ENCODE measurements at regions not wholly inside any gene's neighbourhood (a gene's known extent, or its start where the extent isn't known, plus 50 kb on each side); places are given as distances from the start of the nearest gene placed in this dataset.

DNA sequence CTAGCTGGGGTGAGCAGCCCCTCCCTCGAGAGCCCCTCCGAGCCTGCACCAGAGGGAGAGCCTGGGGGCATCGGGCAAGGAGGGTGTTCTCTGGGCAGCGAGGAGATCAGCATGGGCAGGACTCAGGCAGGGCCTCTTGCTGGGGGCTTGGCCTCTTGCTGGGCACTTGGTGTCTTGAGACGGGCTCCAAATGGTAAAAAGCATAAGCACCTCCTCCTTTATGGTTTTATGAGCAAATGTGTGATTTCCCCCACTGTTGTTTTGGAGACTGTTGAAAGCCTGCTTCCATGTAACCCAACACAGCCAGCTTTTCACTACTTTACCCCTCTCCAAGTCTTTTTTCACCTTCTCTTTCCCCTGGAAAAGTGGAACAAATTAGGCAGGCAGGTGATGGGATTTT lies 239.3 kb downstream of the TLE3 start:
- no peak overlapping the region for H3K23ac ChIP-seq (ENCODE audit: low read depth, low read length)

More for the DNA sequence above, 239.3 kb downstream of the TLE3 start:
- no peak overlapping the region; the same call in 1 of the 2 replicates for H4K91ac ChIP-seq (ENCODE audit: insufficient read depth, low read depth, low read length)
- H3K27ac ChIP-seq (ENCODE audit: insufficient read depth, low read length): no peak overlapping the region
- DNase-seq (no peak), ATAC-seq (ENCODE audit: low read depth) (no peak)
- no peak overlapping the region for H2AK5ac ChIP-seq (ENCODE audit: low read depth, low read length)
- no peak overlapping the region for H2BK120ac ChIP-seq (ENCODE audit: low read depth, low read length)
- H3K9me1 ChIP-seq (ENCODE audit: insufficient read depth, low read length): peaks cover 21% of the 10 kb centered on the region
- WGBS, 2 experiments (ENCODE audit: extremely low coverage in 2 of 2, insufficient read length in 1 of 2): no CpG with 5 or more reads among the region's 5 CpGs
- intact Hi-C loops (cut with micrococcal nuclease): loop anchor here (10.0 kb wide), 1 partner anchor 606 kb away; no protein-coding TSS in a partner anchor
- H4K20me1 ChIP-seq (ENCODE audit: insufficient read depth, low read length): no peaks in the 10 kb centered on the region
- in situ Hi-C loops (cut with MboI; ENCODE audit: low sequenced_read_pairs): no loop called here
- ChIA-PET POLR2A (ENCODE audit: unreplicated experiment) (no interaction called here), CTCF (no interaction called here)
- no peaks in the 10 kb centered on the region for H3K27me3 ChIP-seq (ENCODE audit: control insufficient read depth, insufficient read depth, low read length)
- BruUV-seq (replicated peaks): no TSS peak
- no peak overlapping the region for H3K4me3 ChIP-seq (ENCODE audit: insufficient read depth, low read depth, low read length)
- dilution Hi-C loops (cut with HindIII; ENCODE audit: low sequenced_read_pairs, unreplicated experiment): no loop called here
- H2BK5ac ChIP-seq (ENCODE audit: low read depth, low read length, poor library complexity, severe bottlenecking): no peak overlapping the region
- no peak overlapping the region for H4K8ac ChIP-seq (ENCODE audit: low read depth in 2 of 2, low read length in 2 of 2)
- no peak overlapping the region for H2AK9ac ChIP-seq (replicated peaks; ENCODE audit: low read depth, low read length, poor library complexity)
- H3K9me3 ChIP-seq (ENCODE audit: control insufficient read depth, insufficient read depth, low read length): no peaks in the 10 kb centered on the region
- H2BK15ac ChIP-seq (ENCODE audit: low read depth, low read length): no peak overlapping the region
- no peak overlapping the region for H2BK20ac ChIP-seq (ENCODE audit: low read depth, low read length)
- TF ChIP-seq RAD21 (IDR thresholded peaks at IDR 0.05; ENCODE audit: low read length): no peak
- TF ChIP-seq FOS (IDR thresholded peaks at IDR 0.05; ENCODE audit: low read depth, low read length): no peak
- TF ChIP-seq MAZ (IDR thresholded peaks at IDR 0.05; ENCODE audit: borderline replicate concordance, low read depth, low read length): no peak
- no peak for TF ChIP-seq RCOR1 (IDR thresholded peaks at IDR 0.05; ENCODE audit: insufficient replicate concordance, low read length)
- no peak for TF ChIP-seq CEBPB (IDR thresholded peaks at IDR 0.05; ENCODE audit: low read depth, low read length)
- TF ChIP-seq MAFK (IDR thresholded peaks at IDR 0.05; ENCODE audit: low read depth, low read length): no peak
- TF ChIP-seq SMC3 (IDR thresholded peaks at IDR 0.05; ENCODE audit: low read depth, low read length): no peak
- no peak for TF ChIP-seq BHLHE40 (IDR thresholded peaks at IDR 0.05; ENCODE audit: low read depth, low read length)
- TF ChIP-seq ELK1 (IDR thresholded peaks at IDR 0.05; ENCODE audit: borderline replicate concordance, low read depth, low read length): no peak
- H3K4ac ChIP-seq (ENCODE audit: low read depth, low read length): no peak overlapping the region
- H3K56ac ChIP-seq (ENCODE audit: extremely low read depth, insufficient read depth, low read length): no peak overlapping the region
- H3K79me1 ChIP-seq (ENCODE audit: low read depth in 1 of 2, low read length in 2 of 2): peaks cover 4 to 13% of the 10 kb centered on the region in 2 experiments; a peak in 3 of 4 replicates
- H3K14ac ChIP-seq (replicated peaks; ENCODE audit: low read depth, low read length): no peak overlapping the region
- no peak overlapping the region for H3K18ac ChIP-seq (ENCODE audit: low read depth, low read length)
- H3K36me3 ChIP-seq (ENCODE audit: control insufficient read depth, insufficient read depth, low read length): no peaks in the 10 kb centered on the region
- no peak overlapping the region for H2AFZ ChIP-seq (replicated peaks; ENCODE audit: low read length, poor library complexity)
- H4K5ac ChIP-seq (ENCODE audit: low read depth, low read length): no peak overlapping the region
- H3K9ac ChIP-seq (ENCODE audit: low read depth, low read length): no peak overlapping the region
- H3K4me1 ChIP-seq (ENCODE audit: control insufficient read depth, insufficient read depth, low read length): peaks cover 26% of the 10 kb centered on the region
- no peak overlapping the region for H3K4me2 ChIP-seq (ENCODE audit: low read depth, low read length)
